GM21723 (cell line): ENCODE measurements at regions not wholly inside any gene's neighbourhood (a gene's known extent, or its start where the extent isn't known, plus 50 kb on each side); places are given as distances from the start of the nearest gene placed in this dataset.

Experiments used
- ATAC-seq: cut with Tn5 transposase; IDR thresholded peaks from one replicate; pipeline ENCODE4 v1.9.1; 2021; ENCODE audit warnings: mild to moderate bottlenecking, moderate library complexity; ENCODE audit not compliant: unreplicated experiment

DNA sequence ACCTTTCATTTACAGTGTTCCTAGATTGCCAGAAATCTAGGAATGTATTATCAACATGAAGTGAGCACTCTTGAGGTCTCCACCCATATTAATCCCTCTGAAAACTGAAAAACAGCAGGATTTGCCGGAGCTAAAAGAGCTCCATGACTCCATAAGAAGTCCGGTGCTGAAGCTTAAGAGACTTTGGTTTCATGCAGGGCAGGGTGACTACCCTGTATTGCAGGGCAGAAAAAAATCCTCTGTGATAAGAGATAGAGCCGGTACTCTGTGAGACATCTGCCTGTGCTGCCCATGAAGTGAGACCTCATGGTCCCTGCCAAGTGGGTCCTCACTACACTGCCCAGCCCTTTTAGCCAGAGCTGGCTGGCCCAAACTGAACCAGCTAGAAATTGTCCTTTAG, 127.2 kb upstream of the NPY2R start:
- ATAC-seq, result no peak

GRCh38 chr4:155085843-155086530, 122.4 kb upstream of the NPY2R start:
- ATAC-seq, result no peak

DNA sequence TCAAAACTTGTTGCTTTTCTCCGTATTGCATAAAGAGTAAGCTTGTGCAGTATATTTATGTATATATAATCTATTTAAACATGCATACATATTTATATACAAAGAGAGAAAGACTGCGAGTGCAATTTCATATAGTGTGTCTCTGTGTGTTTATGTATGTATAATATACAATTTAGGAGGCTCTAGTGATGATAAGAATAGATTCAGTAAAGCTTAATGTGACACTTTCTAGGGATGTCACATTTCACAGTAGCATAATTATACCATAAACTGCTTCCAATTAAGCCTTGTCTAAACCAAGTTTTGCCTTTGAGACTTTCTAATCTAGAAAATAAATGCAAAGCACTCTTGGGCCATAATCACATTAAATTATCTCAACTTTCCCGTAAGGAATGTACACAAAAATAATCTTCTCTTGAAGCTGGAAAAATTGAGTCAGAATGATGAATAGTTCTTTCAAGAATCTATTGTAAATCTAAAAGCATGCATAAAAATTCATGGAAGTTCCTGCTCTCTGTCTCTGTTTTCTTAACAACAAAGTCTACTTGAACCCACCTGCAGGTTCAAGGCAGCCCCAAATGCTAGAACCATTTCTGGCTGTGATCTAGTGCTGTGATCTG, 114.1 kb upstream of the NPY2R start:
- ATAC-seq, result no peak

- ATAC-seq, result no peak
Observed at GRCh38 chr4:155099231-155099630, 109.2 kb upstream of the NPY2R start.

GRCh38 chr4:155106629-155107028, 101.8 kb upstream of the NPY2R start:
- no peak for ATAC-seq

GRCh38 chr4:155107059-155107458, 101.4 kb upstream of the NPY2R start:
- ATAC-seq, result no peak

- no peak for ATAC-seq
Observed at GRCh38 chr4:155114790-155115189, 93.6 kb upstream of the NPY2R start.

GRCh38 chr4:155119006-155119405, 89.4 kb upstream of the NPY2R start:
- no peak for ATAC-seq

DNA sequence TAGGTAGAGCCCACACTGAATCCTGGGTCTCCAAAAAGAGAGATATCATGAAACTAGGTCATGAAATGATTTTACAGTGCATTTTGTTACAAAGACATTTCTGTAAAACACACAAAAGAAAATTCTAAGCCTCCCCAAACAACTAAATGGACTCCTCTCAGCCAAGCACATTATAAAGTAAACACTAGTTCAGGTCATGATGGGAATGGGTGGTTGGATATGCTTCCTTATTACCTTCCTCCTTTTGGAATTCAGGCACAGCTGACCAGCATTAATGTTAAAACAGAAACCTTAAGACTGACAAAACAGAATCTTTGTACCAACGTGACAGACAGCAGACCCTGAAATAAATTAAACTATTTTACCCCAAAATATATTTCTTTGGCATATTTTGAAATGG, 87.9 kb upstream of the NPY2R start:
- no peak for ATAC-seq

DNA sequence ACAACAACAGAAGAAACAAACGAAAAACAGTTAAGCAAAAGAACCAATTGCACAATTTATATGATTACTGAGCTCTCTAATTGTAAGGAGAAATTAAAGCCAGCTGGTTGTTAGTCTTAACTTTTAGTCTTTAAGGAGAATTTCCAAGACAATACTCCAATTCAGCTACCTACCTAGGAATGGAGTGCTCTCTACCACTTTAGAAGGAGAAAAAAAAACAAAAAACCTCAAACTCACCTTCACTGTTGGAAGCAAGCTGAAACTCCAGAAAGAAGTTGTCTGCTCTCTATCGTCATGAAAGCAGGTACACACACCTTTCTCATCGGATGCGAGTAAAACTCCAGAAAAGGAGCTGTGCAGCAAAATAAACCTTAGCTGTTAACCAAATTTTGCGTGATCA, 86.1 kb upstream of the NPY2R start:
- no peak for ATAC-seq

DNA sequence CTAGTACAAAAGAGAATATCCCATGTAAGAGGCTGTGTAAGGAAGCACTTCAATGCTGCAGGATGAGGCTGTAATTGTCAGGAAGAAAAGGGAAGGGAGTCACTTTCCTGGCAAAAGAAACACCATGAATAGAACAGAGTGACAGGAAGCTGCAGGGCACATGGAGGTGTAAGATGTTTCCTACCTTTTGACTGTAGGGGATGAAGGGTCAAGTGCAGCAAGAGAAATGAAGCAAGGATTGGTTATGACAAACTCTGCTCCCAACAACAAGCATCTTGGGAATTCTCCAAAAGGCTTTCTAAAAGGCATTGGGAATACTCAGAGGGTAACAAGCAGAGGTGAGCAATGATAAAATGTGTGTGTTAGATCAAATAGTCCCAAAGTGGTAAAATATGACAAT, 74.3 kb upstream of the NPY2R start:
- no peak for ATAC-seq

DNA sequence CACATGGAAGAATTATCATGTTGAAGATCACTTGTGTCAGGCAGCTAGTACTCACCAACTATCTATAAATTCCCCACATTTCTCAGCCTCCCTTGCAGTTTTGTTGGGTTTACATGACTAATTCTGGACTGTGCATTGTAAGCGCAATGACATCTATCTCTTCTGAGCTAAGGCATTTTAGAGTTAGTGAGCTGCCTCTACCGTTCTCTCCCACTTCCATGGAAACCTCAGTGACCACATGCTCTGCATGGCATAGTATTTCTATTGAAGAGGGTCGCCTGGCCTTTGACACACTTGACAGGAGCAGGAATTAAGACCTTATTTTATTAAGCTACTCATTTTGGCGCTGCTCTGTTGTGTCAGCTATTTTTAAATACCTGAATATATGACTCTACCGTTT, 67.5 kb upstream of the NPY2R start:
- no peak for ATAC-seq

- no peak for ATAC-seq
Observed at GRCh38 chr4:155143512-155143911, 64.9 kb upstream of the NPY2R start.
